Tongue (tissue), 1 donor: ENCODE measurements at regions not wholly inside any gene's neighbourhood (a gene's known extent, or its start where the extent isn't known, plus 50 kb on each side); places are given as distances from the start of the nearest gene placed in this dataset.
"Not testable (repeated sequence)": the region's sequence is repeated elsewhere in the genome, so short reads cannot be mapped to it uniquely, and the experiment has no call there.

ENCODE experiments used
- DNase-seq: peaks from one replicate; pipeline ENCODE4 v3.0.0-alpha.2; 2015

DNA sequence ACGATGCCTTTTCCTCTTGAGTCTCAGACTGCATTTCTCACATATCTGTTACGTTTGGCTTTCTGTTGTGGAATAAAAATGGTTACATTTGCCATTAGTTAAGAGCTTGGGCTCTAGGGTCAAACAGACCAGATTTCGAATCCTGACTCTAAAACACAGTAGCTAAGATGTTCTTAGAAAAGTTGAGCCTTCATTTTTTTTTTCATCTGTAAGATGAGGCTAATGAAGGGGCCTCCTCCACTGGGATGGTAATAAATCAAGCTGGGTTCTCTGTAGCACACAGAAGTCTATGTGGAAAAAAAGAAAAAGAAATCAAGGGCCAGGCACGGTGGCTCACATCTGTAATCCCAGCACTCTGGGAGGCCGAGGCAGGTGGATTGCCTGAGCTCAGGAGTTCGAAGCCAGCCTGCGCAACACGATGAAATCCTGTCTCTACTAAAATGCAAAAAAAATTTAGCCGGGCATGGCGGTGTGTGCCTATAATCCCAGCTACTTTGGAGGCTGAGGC, 49.9 kb upstream of the CAPRIN1 start:
- DNase-seq: no peak

DNA sequence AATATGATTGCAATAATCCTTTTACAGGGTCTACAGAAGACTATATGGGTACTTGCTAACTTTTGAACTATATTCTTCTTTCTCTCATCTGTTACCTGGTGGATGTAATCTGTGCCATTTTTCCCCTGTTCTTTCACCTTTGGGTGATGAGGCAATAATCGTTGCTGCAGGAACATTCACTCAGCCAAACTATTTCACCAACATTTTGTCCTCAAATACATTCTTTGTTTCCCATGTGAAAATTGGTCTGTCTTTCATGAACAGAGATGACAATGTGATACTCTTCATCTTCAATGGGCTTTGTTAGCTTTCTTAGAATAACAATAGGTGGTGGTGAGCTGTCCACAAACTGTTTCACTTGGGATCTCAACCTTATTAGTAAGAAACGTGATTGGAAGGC, 52.1 kb upstream of the CAPRIN1 start:
- DNase-seq: no peak

DNA sequence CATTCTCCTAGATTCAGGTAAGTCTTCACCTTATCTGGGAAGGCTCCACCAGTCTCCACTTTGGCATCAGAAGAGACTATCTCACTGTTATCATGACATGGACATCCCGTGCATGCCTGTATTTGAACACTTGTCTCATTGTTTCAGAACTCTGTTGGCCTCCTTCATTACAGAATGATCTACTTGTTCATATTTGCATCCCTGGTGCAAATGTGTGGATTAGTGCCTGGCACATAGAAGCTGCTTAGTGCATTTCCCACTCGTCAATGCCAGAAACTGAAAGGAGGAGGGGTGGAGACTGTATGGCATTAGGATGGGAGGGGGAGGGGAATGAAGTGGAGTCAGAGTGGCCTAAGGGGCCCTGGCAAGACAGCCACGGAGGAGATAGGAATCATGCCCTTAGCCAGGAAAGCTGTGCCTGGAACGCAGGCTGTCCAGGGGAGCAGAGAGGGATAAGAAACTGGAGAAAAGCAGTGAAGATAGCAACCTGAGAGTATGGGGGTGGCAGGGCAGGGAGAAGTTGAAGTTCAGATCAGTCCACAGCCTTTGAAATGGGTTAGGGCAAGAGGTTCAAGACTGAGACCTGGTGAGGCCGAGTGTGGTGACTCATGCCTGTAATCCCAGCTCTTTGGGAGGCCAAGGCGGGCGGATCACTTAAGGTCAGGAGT, 53.8 kb upstream of the CAPRIN1 start:
- DNase-seq: peak; percentile 14

DNA sequence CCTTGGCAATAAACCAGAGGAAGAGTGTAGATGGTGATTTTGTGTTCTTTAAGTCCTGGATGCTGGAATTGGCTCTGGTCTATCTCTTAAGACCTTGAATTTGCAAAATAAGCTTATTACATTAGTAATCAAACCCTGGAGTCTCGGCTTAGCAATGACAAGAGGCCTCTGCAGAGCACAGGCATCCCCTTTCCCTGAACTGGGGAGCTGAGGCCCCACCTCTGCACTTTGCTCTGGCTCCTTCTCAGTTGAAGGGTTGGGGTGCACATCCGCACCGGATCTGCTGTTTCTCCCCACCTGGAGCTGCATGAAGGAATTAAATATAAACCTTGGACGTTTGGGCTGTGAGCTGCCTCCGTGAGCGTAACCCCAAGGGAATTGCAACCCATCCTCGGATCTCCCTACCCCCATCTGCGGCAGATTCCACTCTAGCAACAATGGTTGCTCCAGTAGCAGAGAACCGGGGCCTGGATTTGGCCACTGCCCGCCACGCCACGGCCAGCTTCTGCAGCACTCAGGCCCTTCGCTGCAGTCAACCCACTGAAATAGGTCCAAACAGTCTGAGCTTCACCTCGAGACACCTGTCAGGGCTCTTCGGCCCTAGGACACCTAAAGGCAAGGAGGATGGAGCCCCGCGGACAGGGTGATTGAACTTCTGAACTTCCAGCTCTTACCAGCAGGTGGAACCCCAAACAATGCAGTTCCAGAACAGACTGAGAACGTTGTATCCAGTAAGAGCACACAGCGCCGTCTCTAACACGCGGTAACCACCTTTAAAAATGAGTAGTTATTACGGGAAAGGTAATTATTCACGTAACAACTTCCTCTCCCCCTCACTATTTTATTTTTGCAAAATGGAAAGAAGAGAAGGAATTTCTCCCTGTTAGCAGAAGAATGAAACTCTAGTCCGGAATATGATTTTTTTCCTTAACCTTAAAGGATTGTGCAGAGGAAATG, 54.8 kb upstream of the CAPRIN1 start:
- peak; percentile 82 for DNase-seq

DNA sequence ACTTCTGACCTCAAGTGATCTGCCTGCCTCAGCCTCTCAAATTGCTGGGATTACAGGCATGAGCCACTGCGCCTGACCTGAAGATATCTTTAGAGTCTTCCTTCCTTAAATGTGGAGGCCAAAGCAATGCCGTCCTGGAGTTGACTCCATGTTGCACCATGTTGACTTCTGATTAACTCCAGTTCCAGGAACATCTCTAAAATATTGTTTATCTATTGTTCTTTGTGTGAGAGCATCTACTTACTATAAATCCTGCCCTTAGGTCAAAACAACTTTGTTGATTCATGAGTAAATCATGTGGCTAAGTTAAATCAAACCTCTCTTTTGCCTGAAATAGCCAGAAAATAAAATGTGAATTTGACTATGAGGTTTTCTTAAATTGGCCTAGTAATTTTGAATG, 56.6 kb upstream of the CAPRIN1 start:
- DNase-seq: no peak

DNA sequence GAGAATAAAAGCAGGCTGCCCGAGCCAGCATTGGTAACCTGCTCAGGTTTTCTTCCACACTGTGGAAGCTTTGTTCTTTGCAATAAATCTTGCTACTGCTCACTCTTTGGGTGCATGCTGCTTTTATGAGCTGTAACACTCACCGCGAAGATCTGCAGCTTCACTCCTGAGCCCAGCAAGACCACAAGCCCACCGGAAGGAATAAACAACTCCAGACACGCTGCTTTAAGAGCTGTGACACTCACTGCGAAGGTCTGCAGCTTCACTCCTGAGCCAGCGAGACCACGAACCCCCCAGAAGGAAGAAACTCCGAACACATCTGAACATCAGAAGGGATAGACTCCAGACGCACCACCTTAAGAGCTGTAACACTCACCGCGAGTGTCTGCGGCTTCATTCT, 60.4 kb upstream of the CAPRIN1 start:
- DNase-seq: not testable (repeated sequence)

DNA sequence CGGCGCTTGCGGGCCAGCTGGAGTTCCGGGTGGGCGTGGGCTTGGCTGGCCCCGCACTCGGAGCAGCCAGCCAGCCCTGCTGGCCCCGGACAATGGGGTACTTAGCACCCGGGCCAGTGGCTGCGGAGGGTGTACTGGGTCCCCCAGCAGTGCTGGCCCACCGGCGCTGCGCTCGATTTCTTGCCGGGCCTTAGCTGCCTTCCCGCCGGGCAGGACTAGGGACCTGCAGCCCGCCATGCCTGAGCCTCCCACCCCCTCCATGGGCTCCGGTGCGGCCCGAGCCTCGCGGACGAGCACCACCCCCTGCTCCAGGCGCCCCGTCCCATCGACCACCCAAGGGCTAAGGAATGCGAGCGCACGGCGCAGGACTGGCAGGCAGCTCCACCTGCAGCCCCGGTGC, 61.4 kb upstream of the CAPRIN1 start:
- not testable (repeated sequence) for DNase-seq

DNA sequence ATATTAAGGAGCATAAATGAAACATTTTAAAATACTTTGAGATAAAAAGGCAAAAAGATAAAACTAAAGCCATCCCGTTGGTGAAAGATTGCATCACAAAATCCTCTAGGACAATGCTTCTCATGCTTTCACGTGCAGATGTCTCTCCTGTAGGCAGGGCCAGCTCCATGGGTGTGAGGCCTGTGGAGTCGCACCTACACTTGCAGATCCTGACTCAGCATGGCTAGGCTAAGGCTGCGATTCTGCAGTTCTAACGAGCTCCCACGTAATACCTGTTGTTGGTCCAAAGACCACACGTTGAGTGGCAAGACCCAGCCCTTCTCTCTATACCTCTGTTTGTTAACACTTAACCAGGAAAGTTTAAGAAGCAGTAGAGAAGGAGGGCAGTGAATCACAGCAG, 62.1 kb upstream of the CAPRIN1 start:
- DNase-seq: no peak

DNA sequence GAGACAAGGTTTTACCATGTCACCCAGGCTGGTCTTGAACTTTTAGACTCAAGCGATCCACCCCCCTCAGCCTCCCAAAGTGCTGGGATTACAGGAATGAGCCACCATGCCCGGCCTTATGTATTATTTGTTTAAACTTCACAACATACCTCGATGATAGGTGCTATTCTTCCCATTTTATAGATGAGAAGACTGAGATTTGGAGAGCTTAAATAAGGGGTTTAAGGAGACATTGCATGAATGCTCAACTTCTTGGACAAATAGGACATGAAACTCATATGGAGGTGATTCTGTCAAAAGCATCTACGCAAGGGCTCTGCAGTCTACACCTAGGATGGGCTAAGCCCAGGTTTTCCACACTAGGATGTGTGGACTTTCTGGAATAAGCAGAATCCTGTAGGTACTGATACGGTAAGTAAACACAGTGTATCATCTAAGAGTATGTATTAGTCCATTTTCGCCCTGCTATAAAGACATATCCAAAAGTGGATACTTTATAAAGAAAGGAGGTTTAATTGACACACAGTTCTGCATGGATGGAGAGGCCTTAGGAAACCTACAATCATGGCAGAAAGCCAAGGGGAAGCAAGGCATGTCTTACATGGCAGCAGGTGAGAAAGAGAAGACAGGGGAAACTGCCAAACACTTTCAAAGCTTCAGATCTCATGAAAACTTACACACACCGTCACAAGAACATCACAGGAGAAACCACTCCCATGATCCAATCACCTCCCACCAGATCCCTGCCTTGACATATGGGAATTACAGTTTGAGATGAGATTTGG, 62.8 kb upstream of the CAPRIN1 start:
- no peak for DNase-seq

DNA sequence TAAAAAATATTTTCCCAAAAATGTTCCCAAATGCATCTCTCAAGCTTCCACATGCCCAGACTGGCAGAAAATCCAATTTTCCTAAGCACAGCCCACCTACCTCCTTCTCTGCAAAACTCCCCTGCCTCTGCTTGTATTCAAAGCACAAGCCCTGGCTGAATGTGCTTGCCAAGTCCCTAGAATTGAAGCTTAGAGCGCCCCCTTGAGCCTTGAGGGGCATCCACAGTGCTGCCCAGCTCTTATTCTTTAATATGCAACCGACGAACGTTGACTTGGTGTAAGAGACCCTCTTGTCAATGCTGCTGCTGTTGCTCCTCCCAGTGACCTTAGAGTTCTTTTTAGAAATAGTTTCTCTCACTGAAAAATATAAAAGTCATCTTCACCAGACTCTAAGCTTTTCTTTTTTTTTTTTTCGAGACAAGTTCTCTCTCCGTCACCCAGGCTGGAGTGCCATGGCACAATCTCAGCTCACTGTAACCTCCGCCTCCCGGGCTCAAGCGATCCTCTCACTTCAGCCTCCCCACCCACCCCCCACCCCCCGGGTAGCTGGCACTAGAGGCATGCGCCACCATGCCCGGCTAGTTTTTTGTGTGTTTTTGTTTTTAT, 63.5 kb upstream of the CAPRIN1 start:
- peak; percentile 86 for DNase-seq

DNA sequence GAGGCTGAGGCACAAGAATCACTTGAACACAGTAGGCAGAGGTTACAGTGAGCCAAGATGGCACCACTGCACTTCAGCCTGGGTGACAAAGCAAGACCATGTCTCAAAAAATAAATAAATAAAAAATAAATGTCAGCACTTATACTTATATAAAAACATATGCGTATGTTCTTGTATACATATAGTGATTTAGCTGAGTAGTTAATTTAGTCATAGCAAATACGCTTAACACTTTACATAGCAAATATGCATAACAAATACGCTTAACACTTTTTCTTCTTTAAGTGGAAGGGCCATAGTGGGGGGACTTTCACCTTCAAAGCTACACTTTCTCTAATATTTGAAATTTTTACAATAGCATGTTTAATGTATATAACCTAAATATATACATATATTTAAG, 64.0 kb upstream of the CAPRIN1 start:
- no peak for DNase-seq

DNA sequence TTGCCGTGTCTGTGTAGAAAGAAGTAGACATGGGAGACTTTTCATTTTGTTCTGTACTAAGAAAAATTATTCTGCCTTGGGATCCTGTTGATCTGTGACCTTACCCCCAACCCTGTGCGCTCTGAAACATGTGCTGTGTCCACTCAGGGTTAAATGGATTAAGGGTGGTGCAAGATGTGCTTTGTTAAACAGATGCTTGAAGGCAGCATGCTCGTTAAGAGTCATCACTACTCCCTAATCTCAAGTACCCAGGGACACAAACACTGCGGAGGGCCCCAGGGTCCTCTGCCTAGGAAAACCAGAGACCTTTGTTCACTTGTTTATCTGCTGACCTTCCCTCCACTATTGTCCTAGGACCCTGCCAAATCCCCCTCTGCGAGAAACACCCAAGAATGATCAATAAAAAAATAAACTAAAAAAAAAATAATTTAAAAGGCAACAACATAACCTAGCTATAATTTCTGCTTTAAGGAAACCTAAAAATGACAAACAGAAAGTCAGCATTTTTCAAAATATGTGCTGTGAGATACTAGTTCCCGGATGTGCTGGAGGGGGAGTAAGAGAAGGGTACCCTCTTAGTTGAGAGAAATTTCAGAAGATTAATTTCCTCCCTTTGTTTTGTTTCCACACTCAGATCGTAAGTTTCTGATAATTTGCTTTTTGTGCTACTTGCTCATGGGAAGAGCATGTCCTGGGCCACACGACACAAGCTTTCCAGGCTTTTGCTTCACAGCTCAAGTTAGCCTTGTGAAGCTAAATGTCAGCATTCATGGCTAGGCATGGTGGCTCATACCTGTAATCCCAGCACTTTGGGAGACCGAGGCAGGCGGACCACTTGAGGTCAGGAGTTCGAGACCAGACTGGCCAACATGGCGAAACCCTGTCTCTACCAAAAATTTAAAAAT, 64.7 kb upstream of the CAPRIN1 start:
- not testable (repeated sequence) for DNase-seq

DNA sequence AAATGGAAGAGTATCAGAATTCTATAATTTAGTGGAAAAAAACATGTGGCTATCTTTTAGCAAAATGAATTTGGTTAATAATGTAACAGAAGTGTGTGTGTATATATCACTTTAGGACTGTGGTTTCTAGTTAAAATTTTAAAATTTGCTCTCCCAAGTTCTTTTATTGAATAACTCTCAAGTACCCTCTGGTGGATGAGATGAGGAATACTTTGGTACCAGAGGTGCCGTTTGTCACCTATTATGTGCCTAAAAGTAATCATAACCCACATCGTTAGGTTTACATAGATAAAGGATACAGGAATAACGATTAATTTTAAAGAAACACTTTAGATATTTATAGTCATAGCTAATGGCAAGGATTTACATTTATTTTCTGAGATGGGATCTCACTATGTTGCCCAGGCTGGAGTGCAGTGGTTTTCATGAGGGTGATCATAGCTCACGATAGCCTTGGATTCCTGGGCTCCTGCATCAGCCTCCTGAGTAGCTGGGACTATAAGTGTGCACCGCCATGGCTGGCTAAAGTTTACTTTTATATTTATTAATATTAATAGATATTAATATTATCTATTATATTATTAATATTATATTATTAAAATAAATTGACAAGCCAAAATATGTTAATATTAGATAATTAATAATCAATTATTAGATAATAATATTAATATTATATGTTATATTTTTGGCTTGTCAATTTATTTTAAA, 66.7 kb upstream of the CAPRIN1 start:
- no peak for DNase-seq

DNA sequence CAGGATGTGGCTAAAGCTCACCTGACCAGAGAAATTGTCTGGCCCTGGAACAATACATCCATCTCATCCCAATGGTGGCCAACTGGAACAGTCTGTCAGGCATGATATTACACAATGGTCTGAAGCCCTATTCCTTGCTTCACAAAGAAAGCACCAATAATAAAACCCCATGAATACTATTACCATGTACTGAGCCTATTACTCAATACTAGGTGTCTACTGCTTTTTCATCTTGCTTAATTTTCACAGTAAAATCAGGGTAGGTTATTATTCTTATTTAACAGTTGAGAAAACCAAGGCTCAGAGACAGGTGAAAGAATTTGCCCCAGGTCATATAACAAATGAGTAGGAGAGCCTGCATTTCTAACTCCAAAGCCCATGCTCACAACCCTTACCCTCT, 68.9 kb upstream of the CAPRIN1 start:
- no peak for DNase-seq

DNA sequence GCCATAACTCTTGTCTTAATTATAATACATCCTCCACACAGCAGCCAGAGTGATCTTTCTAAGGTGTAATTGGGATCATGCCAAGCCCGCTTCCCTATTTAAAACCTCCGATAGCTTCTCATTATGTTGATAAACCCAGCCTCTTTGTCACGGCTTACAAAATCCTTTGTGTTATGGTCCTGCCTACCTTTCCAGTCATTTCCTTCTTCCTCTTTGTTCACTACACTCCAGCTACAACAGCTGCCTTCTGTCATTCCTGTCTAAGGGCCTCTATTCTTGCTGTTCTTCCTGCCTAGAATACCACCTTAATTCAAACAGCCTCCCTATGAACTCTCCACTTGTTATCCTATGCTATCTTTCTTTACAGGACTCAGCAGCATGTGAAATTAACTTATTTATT, 70.6 kb upstream of the CAPRIN1 start:
- DNase-seq: no peak

DNA sequence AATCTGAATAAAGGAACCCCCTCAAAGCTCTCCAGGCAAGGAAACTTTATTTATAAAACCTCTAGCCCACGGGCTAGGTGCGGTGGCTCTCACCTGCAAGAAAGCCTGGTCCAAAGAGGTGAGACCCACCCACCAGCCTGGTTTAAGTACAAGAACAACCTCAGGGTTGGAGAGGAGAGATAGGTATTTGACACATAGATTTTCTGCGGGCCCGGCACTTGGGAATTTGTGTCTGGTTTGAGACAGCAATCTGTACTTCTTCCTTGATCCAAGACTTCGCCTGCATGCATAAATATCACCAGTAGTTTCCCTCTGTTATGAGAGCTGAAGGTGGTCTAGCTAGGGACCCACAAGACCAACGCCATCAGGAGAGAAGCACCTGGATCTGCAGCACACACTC, 73.2 kb upstream of the CAPRIN1 start:
- DNase-seq: no peak

DNA sequence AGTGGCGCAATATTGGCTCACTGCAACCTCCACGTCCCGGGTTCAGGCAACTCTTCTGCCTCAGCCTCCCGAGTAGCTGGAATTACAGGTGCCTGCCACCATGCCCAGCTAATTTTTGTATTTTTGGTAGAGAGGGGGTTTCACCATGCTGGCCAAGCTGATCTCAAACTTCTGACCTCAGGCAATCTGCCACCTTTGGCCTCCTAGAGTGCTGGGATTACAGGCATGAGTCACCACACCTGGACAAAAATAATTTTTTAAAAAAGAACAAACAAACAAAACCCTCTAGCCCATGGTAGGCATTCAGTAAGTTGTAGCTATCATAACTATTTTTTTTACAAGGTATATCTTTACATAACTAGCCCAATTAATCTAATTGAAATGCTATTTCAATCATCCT, 73.9 kb upstream of the CAPRIN1 start:
- DNase-seq: no peak

DNA sequence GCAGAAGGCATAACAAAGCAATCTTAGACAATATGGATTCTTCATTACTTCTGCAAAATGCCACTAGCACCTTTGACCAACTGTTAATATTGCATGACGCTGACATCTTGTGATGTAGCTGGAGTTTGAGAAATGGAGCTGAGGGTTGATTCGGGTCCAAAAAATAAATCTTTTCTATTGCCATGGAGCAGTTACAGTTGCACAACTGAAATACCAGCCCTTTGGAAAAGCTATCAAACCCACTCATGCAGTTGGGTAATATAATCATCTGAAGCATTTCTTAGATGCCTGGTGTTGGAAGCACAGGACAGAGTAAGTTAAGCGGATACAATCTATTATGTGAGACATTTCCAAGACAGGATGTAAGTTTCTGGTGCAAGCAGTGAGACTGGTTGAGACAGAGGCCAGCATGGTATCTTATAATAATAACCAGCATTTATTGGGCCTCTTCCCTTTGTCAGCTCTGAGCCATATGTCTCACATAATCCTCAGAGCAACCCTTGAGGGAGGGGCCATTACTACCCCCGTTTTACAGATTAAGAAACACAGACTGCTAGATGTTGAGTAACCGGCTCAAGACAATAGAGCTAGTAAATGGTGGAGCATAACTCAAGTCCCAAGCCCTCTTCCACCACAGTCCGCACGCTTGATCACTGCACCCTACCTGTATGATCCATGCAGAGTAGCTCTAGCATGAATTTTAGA, 74.9 kb upstream of the CAPRIN1 start:
- no peak for DNase-seq

DNA sequence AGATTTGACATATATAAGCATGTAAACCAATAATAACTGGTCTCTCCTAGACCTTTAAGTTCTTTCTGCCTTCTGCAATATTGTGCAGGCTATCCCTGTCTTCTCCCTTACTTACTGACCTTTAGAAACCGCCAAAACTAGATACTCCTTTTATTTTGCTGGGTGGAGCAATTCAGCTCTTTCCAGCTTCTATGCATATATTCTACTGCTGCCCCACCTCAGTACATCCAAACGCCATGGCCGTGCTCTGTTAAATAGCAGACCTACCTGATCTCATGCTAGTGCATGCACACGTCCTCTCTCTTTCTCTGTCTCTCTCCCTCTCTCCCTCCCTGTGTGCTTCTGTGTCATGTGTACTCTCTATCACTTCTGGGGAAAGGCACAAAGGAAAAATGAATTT, 76.7 kb upstream of the CAPRIN1 start:
- no peak for DNase-seq

DNA sequence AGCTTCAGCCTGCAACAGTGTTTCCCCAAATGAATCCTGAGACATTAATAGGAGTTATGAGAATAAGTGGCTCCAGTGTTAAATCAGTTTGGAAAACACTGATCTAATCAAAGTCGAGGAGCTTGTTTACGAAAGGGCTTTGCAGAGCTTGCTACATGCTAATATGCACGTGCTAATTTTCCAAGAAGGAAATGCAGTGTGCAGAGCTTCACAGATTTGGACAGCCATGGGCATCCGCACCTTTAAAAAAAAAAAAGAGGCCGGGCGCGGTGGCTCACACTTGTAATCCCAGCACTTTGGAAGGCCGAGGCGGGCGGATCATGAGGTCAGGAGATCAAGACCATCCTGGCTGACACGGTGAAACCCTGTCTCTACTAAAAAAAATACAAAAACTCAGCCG, 79.7 kb upstream of the LMO2 start:
- DNase-seq: not testable (repeated sequence)
